Heart left ventricle (tissue), 13 donors: ENCODE measurements at regions not wholly inside any gene's neighbourhood (a gene's known extent, or its start where the extent isn't known, plus 50 kb on each side); places are given as distances from the start of the nearest gene placed in this dataset.

ENCODE experiments used
- CTCF ChIP-seq, 12 donors: fragments of 200-600 bp; sonication (generic) in 4 of 12; IDR thresholded peaks; one replicate each; pipeline versions ENCODE4 v1.5.0 to v1.8.0; 2018 to 2022; ENCODE audit warnings: antibody characterized with exemption in 12 of 12, mild to moderate bottlenecking in 5 of 12
- POLR2A ChIP-seq, 2 donors: fragments of 450-650 bp; IDR thresholded peaks; one replicate each; pipeline ENCODE4 v1.6.1; 2017; ENCODE audit warnings: antibody characterized with exemption in 2 of 2, mild to moderate bottlenecking in 2 of 2, moderate library complexity in 2 of 2
- donor health status: ischemic (EF 13 %, LVEDD 7.1; RV severe dilation, severe dysfunction).
- donor health status: DM: no; HTN: yes; CAD: no.
- donor health status: DM: no; HTN: no; CAD: no.
- donor health status: ischemic (EF 25% LVEDD 6.9; RV normal size, moderate dysfunction).
- donor health status: ischemic (EF 25% LVEDD 5.7; RV mildly dilated, moderate dysfunction).
- donor health status: ischemic (EF 35%, LVEDD 5.7; RV mildly dilated, moderate dysfunction).
- donor health status: nonischemic (EF 11% LVEDD 7.7; RV severe dilation, severe dysfunction).
- donor health status: DM: yes; HTN: yes; CAD: no.
- donor health status: PGD.
- donor health status: ischemic (EF 29% LVEDD 5.4; RV normal size, mild dysfunction).
- donor health status: nonischemic (EF 23%, LVEDD 6.1; RV moderate dilation, normal function).

- TF ChIP-seq CTCF (IDR thresholded peaks at IDR 0.05) (no peak), POLR2A (IDR thresholded peaks at IDR 0.05) (no peak)
These were observed 205.1 kb upstream of the RGMB start for GRCh38 chr5:98568336-98568735.
